HG02571 (cell line): ENCODE measurements at regions not wholly inside any gene's neighbourhood (a gene's known extent, or its start where the extent isn't known, plus 50 kb on each side); places are given as distances from the start of the nearest gene placed in this dataset.

ENCODE experiments used
- ATAC-seq: cut with Tn5 transposase; IDR thresholded peaks from one replicate; pipeline ENCODE4 v1.9.1; 2021; ENCODE audit warnings: mild to moderate bottlenecking, moderate library complexity; ENCODE audit not compliant: unreplicated experiment

GRCh38 chr1:234752927-234753326 lies 142.9 kb upstream of the IRF2BP2 start:
- no peak for ATAC-seq

- ATAC-seq, result no peak
Measured at GRCh38 chr1:234751678-234752077, 141.7 kb upstream of the IRF2BP2 start.

GRCh38 chr1:234750922-234751627 lies 141.1 kb upstream of the IRF2BP2 start:
- no peak for ATAC-seq

- ATAC-seq, result no peak
Measured at GRCh38 chr1:234748713-234749112, 138.7 kb upstream of the IRF2BP2 start.

- ATAC-seq, result no peak
Measured at GRCh38 chr1:234748066-234748465, 138.1 kb upstream of the IRF2BP2 start.

- ATAC-seq, result no peak
Measured at GRCh38 chr1:234746798-234747196, 136.8 kb upstream of the IRF2BP2 start.

GRCh38 chr1:234745844-234746797 lies 136.1 kb upstream of the IRF2BP2 start:
- ATAC-seq, result no peak

- no peak for ATAC-seq
Measured at GRCh38 chr1:234745276-234745675, 135.3 kb upstream of the IRF2BP2 start.

- no peak for ATAC-seq
Measured at GRCh38 chr1:234743791-234744611, 134.0 kb upstream of the IRF2BP2 start.

GRCh38 chr1:234742622-234743021 lies 132.6 kb upstream of the IRF2BP2 start:
- no peak for ATAC-seq

- ATAC-seq, result no peak
Measured at GRCh38 chr1:234737967-234738314, 128.0 kb upstream of the IRF2BP2 start.

GRCh38 chr1:234735916-234736315 lies 125.9 kb upstream of the IRF2BP2 start:
- no peak for ATAC-seq

GRCh38 chr1:234735476-234735875 lies 125.5 kb upstream of the IRF2BP2 start:
- no peak for ATAC-seq

GRCh38 chr1:234734869-234735268 lies 124.9 kb upstream of the IRF2BP2 start:
- ATAC-seq, result no peak

GRCh38 chr1:234734412-234734835 lies 124.4 kb upstream of the IRF2BP2 start:
- no peak for ATAC-seq

GRCh38 chr1:234733427-234733826 lies 123.4 kb upstream of the IRF2BP2 start:
- ATAC-seq, result no peak

GRCh38 chr1:234732671-234733390 lies 122.9 kb upstream of the IRF2BP2 start:
- no peak for ATAC-seq

GRCh38 chr1:234732260-234732659 lies 122.3 kb upstream of the IRF2BP2 start:
- no peak for ATAC-seq

GRCh38 chr1:234731569-234732085 lies 121.6 kb upstream of the IRF2BP2 start:
- ATAC-seq, result no peak
